Activated B cell treated with CpG ODN at 0.5 μM for 24 hours (primary cell): ENCODE measurements at regions not wholly inside any gene's neighbourhood (a gene's known extent, or its start where the extent isn't known, plus 50 kb on each side); places are given as distances from the start of the nearest gene placed in this dataset.

Source experiments
- ATAC-seq: fragments of 200-7000 bp; cut with Tn5 transposase; one replicate; pipeline ENCODE4 v1.10.0; 2021; ENCODE audit warnings: low read depth, mild to moderate bottlenecking, moderate library complexity
- CTCF ChIA-PET: fragments of 350-600 bp; sonication (Branson Sonifier 250); formaldehyde crosslinking; loops from one replicate; lab custom pipeline; 2021; ENCODE audit warnings: antibody characterized with exemption; lab: Charles Lee
- POLR2A ChIA-PET: fragments of 350-600 bp; sonication (Branson Sonifier 250); formaldehyde crosslinking; loops from one replicate; lab custom pipeline; 2021; ENCODE audit warnings: antibody characterized with exemption; lab: Charles Lee
- DNase-seq: peaks from one replicate; pipeline ENCODE4 v3.0.0; 2022
- H3K27ac Mint-ChIP-seq: one replicate; pipeline ENCODE4 v1.8.0; 2020; ENCODE audit warnings: mixed read lengths
- H3K27me3 Mint-ChIP-seq: one replicate; pipeline ENCODE4 v1.8.0; 2021; ENCODE audit warnings: mixed read lengths
- H3K36me3 Mint-ChIP-seq: one replicate; pipeline ENCODE4 v1.8.0; 2021; ENCODE audit warnings: low read depth, mixed read lengths
- H3K4me1 Mint-ChIP-seq: one replicate; pipeline ENCODE4 v1.8.0; 2021; ENCODE audit warnings: mixed read lengths
- H3K4me3 Mint-ChIP-seq: one replicate; pipeline ENCODE4 v1.8.0; 2020; ENCODE audit warnings: mild to moderate bottlenecking, mixed read lengths
- H3K9me3 Mint-ChIP-seq: one replicate; pipeline ENCODE4 v1.8.0; 2020; ENCODE audit warnings: mixed read lengths
- CTCF ChIP-seq: fragments of 200-600 bp; IDR thresholded peaks from one replicate; pipeline ENCODE4 v1.8.0; 2022; ENCODE audit warnings: antibody characterized with exemption, mild to moderate bottlenecking
- intact Hi-C: fragments of 100-400 bp; cut with micrococcal nuclease; formaldehyde crosslinking; loops from one replicate; pipeline ENCODE4 v1.15.1; 2024

GRCh38 chrY:19856474-19857135 is 112.1 kb upstream of the KDM5D start:
- intact Hi-C loops: no loop called here
- Mint-ChIP-seq H3K36me3 (no peaks in the 10 kb centered on the region), H3K4me1 (no peaks in the 10 kb centered on the region), H3K27me3 (no peaks in the 10 kb centered on the region), H3K9me3 (no peaks in the 10 kb centered on the region), H3K27ac (no peak overlapping the region), H3K4me3 (no peak overlapping the region)
- DNase-seq (no peak), ATAC-seq (no peak)
- TF ChIP-seq CTCF: no peak
- POLR2A ChIA-PET: no interaction called here
- CTCF ChIA-PET: no interaction called here

GRCh38 chrY:19842972-19843371 is 98.4 kb upstream of the KDM5D start:
- peaks cover 3% of the 10 kb centered on the region for H3K9me3 Mint-ChIP-seq
- intact Hi-C loops: no loop called here
- no peak overlapping the region for H3K27ac Mint-ChIP-seq
- H3K36me3 Mint-ChIP-seq: no peaks in the 10 kb centered on the region
- no peak for TF ChIP-seq CTCF
- ChIA-PET POLR2A (no interaction called here), CTCF (no interaction called here)
- no peaks in the 10 kb centered on the region for H3K4me1 Mint-ChIP-seq
- H3K4me3 Mint-ChIP-seq: no peak overlapping the region
- no peaks in the 10 kb centered on the region for H3K27me3 Mint-ChIP-seq
- no peak for DNase-seq
- ATAC-seq: no peak

- no peak for DNase-seq
- H3K27ac Mint-ChIP-seq: no peak overlapping the region
- H3K9me3 Mint-ChIP-seq: no peaks in the 10 kb centered on the region
- POLR2A ChIA-PET: no interaction called here
- H3K4me1 Mint-ChIP-seq: no peaks in the 10 kb centered on the region
- H3K4me3 Mint-ChIP-seq: no peak overlapping the region
- no peak for TF ChIP-seq CTCF
- intact Hi-C loops: no loop called here
- no peak for ATAC-seq
- H3K36me3 Mint-ChIP-seq: no peaks in the 10 kb centered on the region
- H3K27me3 Mint-ChIP-seq: peaks cover 3% of the 10 kb centered on the region
- CTCF ChIA-PET: no interaction called here
Measured at GRCh38 chrY:19824136-19824535, 79.6 kb upstream of the KDM5D start.

GRCh38 chrY:19818546-19818945 is 74.0 kb upstream of the KDM5D start:
- ATAC-seq: no peak
- Mint-ChIP-seq H3K27ac (no peak overlapping the region), H3K4me1 (peaks cover 1% of the 10 kb centered on the region), H3K4me3 (no peak overlapping the region), H3K36me3 (no peaks in the 10 kb centered on the region), H3K27me3 (peaks cover 8% of the 10 kb centered on the region), H3K9me3 (no peaks in the 10 kb centered on the region)
- TF ChIP-seq CTCF: no peak
- ChIA-PET CTCF (no interaction called here), POLR2A (no interaction called here)
- intact Hi-C loops: no loop called here
- no peak for DNase-seq

GRCh38 chrY:19816920-19817319 is 72.4 kb upstream of the KDM5D start:
- CTCF ChIA-PET: no interaction called here
- Mint-ChIP-seq H3K27me3 (peaks cover 8% of the 10 kb centered on the region), H3K27ac (no peak overlapping the region), H3K4me3 (no peak overlapping the region), H3K36me3 (no peaks in the 10 kb centered on the region), H3K4me1 (peaks cover 1% of the 10 kb centered on the region), H3K9me3 (no peaks in the 10 kb centered on the region)
- ATAC-seq: no peak
- POLR2A ChIA-PET: no interaction called here
- intact Hi-C loops: no loop called here
- no peak for DNase-seq
- TF ChIP-seq CTCF: no peak
